LNCAP (cell line): ENCODE measurements at regions not wholly inside any gene's neighbourhood (a gene's known extent, or its start where the extent isn't known, plus 50 kb on each side); places are given as distances from the start of the nearest gene placed in this dataset.

Experiments
- CTCF ChIP-seq: fragments of 450-650 bp; IDR thresholded peaks from 2 replicates; pipeline ENCODE4 v1.5.1; 2017; ENCODE audit warnings: mild to moderate bottlenecking

- TF ChIP-seq CTCF: no peak
Measured at GRCh38 chr22:22750335-22751042, 106.1 kb downstream of the GGTLC2 start.

DNA sequence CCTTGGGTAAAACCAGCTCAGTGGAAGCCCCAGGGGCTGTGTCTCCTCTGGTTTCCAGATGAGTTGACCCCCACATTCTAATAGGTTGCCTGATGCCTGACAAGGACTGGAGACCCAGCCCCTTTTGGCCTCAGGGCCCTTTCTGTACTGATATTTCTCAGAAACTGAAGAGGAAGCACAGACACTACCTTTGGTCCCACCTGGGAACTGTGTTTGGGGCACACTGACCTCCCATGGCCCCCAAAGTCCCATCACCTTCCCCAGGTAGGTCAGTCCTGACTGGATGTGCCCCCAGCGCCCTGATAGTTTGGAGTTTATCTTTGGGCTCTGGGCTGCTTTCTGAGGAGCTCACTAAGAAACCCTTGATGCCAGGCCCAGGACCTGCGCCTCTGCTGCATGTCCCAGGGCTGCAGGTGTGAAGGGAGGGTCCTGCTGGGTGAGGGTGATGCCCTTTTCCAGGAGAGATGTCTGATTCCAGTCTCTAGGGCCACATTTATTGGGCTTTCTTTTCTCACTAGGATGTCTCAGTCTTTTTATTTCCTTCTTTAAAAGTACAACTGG is 106.7 kb downstream of the GGTLC2 start:
- TF ChIP-seq CTCF: no peak

DNA sequence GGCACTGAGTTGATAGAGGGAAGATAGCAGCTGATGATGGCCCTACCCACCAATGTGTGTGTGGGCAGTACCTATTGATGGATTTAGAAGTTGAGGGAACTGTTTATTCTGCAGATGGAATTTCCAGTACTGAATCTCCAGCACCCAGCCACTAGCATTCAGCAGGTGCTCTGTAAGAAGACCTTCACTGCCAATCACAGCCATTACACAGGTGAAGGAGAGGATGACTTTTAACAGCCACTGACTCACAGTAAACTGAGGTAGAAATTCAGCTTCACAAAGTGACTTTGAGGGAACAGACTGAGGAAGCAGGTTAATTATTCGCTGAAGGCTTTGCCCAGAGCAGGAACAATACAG is 107.8 kb downstream of the GGTLC2 start:
- TF ChIP-seq CTCF: no peak

GRCh38 chr22:22752556-22753477 is 108.4 kb downstream of the GGTLC2 start:
- TF ChIP-seq CTCF: no peak

DNA sequence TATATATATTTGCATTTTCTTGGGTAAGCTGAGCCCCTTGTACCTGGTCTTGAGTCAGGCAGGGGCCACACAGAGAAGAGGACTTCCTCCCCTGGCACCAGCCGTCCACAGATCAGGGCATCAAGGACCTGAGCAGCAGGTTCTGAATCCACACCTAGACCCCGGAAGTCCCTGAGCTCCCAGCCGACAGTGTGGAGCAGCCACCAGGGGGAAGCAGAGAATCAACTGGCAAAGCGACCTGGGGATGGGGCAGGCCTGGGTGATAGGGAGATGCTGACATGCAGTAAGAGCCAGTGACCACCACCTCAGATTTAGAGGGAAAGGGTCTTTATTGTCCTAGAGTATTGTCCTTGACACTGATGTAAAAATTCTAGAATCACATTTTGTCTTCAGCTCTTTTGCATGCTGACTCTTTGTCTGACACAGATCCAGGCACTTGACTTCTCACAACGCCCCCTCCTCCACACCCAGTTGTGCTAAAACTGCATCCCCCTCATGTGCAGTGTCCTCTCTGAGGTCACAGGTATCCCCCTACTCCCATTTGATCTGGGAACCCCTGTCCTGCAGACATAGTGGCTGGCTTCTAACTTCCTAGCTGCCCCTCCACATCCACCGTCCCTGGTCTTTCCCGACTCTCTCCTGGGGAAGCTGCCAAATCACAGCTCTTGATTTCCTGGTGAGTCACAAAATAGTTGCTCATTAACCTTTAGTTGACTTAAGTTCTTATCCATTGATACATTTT is 109.3 kb downstream of the GGTLC2 start:
- peak; percentile 87 for TF ChIP-seq CTCF

- no peak for TF ChIP-seq CTCF
Measured at GRCh38 chr22:22754268-22754657, 109.8 kb downstream of the GGTLC2 start.
